ENCODE measurements at regions not wholly inside any gene's neighbourhood (a gene's known extent, or its start where the extent isn't known, plus 50 kb on each side); places are given as distances from the start of the nearest gene placed in this dataset.
"Not testable (repeated sequence)": the region's sequence is repeated elsewhere in the genome, so short reads cannot be mapped to it uniquely, and the experiment has no call there.

DNA sequence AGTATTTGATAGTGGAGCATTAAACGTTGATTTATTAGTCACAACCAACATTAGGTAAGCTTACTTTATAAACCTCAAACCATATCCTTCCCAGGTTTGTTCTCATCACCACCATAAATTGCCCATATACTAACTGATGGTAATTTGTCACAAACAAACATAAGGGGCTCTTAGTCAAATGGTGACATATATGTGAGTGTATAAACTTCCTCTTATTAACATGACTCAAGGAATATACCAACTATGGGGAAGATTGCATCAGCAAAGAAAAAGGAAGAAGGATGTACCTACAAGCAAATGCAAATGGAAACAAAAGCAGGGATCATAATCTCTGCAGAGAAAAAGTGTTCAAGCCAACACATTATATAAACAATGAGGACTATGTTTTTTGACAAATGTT lies 418.2 kb upstream of the AKR1E2 start:
- no peak overlapping the region for H3K4me3 ChIP-seq (ENCODE audit: low read depth, low read length)
- TF ChIP-seq, protein P1, sequence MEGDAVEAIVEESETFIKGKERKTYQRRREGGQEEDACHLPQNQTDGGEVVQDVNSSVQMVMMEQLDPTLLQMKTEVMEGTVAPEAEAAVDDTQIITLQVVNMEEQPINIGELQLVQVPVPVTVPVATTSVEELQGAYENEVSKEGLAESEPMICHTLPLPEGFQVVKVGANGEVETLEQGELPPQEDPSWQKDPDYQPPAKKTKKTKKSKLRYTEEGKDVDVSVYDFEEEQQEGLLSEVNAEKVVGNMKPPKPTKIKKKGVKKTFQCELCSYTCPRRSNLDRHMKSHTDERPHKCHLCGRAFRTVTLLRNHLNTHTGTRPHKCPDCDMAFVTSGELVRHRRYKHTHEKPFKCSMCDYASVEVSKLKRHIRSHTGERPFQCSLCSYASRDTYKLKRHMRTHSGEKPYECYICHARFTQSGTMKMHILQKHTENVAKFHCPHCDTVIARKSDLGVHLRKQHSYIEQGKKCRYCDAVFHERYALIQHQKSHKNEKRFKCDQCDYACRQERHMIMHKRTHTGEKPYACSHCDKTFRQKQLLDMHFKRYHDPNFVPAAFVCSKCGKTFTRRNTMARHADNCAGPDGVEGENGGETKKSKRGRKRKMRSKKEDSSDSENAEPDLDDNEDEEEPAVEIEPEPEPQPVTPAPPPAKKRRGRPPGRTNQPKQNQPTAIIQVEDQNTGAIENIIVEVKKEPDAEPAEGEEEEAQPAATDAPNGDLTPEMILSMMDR (IDR thresholded peaks at IDR 0.05; ENCODE audit: low read depth, low read length, missing control alignments), result no peak
- DNase-seq (ENCODE audit: low read depth), result no peak

DNA sequence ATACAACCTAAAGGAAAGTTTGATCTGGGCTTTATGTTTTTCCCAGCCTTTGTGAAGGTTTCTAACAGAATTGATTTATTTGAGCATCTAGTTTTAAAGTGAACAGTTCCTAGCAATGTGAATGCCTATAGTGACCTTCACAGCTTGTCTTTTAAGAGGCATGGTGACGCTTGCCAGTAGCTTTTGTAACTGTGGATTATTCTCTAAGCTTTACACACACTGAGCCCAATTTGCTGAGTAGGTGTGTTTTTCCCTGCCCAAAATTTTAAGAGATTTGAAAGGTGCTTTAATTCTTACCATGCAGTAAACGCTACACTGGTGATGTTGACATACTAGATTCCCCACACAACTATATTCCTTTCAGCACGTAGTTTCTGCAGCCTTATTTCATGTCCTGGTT lies 420.2 kb upstream of the AKR1E2 start:
- TF ChIP-seq, protein P1 (IDR thresholded peaks at IDR 0.05; ENCODE audit: low read depth, low read length, missing control alignments), result no peak
- no peak overlapping the region for H3K4me3 ChIP-seq (ENCODE audit: low read depth, low read length)
- no peak for DNase-seq (ENCODE audit: low read depth)

DNA sequence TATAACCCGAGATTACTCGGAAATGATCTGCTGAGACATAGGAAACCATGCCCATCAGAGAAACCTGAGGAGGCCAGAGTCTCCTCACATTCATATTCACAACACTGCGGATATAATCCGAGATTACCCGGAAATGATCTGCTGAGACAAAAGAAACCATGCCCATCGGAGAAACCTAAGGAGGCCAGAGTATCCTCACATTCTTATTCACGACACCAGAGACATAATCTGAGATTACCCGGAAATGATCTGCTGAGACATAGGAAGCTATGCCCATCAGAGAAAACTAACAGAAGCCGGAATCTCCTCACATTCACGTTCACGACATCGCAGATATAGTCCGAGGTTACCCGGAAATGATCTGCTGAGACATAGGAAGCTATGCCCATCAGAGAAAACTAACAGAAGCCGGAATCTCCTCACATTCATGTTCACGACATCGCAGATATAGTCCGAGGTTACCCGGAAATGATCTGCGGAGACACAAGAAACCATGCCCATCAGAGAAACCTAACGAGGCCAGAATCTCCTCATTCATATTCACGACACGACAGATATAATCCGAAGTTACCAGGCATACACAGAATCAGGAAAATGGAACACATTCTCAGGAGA lies 422.3 kb upstream of the AKR1E2 start:
- no peak overlapping the region for H3K4me3 ChIP-seq (ENCODE audit: low read depth, low read length)
- DNase-seq (ENCODE audit: low read depth), result no peak
- TF ChIP-seq, protein P1 (IDR thresholded peaks at IDR 0.05; ENCODE audit: low read depth, low read length, missing control alignments), result no peak

DNA sequence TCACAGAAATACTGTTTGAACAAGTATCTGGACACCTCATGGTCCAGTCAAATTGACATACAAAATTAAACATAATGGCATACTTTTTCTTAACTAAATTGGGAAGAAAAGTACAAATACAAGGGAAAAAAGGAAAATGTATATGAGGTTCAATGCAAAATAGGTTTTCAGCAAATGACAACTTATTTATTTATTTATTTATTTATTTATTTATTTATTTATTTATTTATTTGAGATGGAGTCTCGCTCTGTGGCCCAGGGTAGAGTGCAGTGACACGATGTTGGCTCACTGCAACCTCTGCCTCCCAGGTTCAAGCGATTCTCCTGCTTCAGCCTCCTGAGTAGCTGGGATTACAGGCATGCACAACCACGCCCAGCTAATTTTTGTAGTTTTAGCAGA lies 424.9 kb upstream of the AKR1E2 start:
- not testable (repeated sequence) for H3K4me3 ChIP-seq (ENCODE audit: low read depth, low read length); DNase-seq (ENCODE audit: low read depth)

DNA sequence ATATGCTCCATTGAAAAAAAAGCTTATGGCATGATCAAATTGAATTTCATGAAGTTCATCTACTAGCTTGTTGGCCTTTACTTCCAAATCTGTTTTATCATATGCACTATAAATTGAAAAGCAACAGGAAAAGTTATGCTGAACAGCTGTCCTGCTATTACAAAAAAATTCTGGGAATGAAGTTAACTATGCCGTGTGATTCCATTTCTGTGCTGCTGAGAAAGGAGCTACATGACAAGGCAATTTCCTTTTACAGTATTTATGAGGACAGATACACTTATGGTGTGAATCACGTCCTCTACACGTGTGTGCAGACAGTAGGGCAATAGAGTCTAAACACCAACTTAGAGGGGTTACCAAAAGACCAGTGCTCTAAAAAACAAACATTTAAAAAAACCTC lies 426.5 kb upstream of the AKR1E2 start:
- TF ChIP-seq, protein P1 (IDR thresholded peaks at IDR 0.05; ENCODE audit: low read depth, low read length, missing control alignments), result no peak
- no peak overlapping the region for H3K4me3 ChIP-seq (ENCODE audit: low read depth, low read length)
- no peak for DNase-seq (ENCODE audit: low read depth)

DNA sequence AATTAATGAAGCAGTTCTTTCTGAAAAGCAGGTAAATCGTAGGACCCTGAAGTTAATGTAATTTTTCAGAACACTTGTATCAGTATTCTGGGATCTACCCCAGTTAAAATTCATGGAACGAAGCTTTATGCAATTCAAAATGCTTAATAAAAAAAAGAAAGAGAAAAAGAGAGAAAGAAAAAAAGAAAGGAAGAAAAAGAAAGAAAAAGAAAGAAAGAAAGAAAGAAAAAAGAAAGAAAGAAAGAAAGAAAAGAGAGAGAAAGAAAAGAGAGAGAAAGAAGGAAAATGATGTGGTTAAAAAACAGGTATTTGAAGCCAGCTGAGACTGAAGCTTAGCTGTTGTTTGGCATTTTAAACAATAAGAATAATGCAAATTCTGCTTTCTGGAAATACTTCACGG lies 427.4 kb upstream of the AKR1E2 start:
- H3K4me3 ChIP-seq (ENCODE audit: low read depth, low read length), result no peak overlapping the region
- TF ChIP-seq, protein P1 (IDR thresholded peaks at IDR 0.05; ENCODE audit: low read depth, low read length, missing control alignments), result no peak
- no peak for DNase-seq (ENCODE audit: low read depth)

DNA sequence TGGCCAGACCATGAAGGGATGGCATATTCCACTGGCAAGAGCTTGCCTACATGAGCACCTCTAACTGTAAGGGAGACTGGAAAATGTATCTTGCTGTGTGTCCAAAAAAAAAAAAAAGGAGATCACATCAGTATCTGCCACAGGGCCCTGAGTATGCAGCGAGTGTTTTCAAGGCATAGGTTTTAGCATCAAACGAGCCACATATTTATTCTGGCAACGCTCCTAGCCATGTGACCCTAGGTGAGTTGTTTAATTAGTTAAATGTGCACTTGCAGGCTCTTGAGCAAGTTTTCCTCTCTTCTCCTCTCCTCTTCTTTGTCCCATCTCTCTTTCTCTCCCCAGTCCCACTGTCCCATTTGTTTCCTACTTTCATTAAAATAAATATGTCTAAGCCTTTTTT lies 428.7 kb upstream of the AKR1E2 start:
- H3K4me3 ChIP-seq (ENCODE audit: low read depth, low read length), result no peak overlapping the region
- TF ChIP-seq, protein P1 (IDR thresholded peaks at IDR 0.05; ENCODE audit: low read depth, low read length, missing control alignments), result no peak

More for the DNA sequence above, 428.7 kb upstream of the AKR1E2 start:
- no peak for DNase-seq (ENCODE audit: low read depth)

Measured in GM12864 (cell line).